ENCODE measurements at regions not wholly inside any gene's neighbourhood (a gene's known extent, or its start where the extent isn't known, plus 50 kb on each side); places are given as distances from the start of the nearest gene placed in this dataset.

DNA sequence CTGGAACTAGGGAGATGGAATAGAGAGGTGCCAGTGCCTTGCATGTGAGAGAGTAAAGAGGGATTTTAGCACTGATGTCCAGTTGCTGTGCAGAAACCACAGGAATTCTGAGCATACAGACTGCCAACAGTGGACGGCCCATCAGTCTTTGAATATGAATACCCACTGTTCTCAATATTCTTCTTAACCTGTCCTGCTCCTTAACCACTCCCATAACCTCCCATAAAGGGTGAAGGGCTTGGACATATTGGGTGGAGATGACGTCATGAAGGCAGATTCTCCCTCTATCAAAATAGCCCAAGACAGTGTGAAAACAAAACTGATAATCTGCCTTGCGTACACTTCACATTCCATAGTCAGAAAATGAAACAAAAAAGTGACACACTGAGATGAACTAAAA is 1313.7 kb upstream of the PABPC4L start:
- Histone ChIP-seq H3K9me3 (ENCODE audit: control insufficient read depth, insufficient read depth, low read length) (no peaks in the 10 kb centered on the region), H3K4me3 (ENCODE audit: low read depth, low read length) (no peak overlapping the region), H3K27me3 (ENCODE audit: control insufficient read depth, insufficient read depth, low read length) (no peaks in the 10 kb centered on the region), H3K27ac (ENCODE audit: low read depth, low read length) (no peak overlapping the region)
- POLR2A ChIA-PET: no interaction called here
- DNase-seq (ENCODE audit: low read depth, low spot score): no peak
- CTCF ChIA-PET: no interaction called here
- no peak for TF ChIP-seq CTCF (IDR thresholded peaks at IDR 0.05; ENCODE audit: low read depth, low read length)

- no peak for TF ChIP-seq CTCF (IDR thresholded peaks at IDR 0.05; ENCODE audit: low read depth, low read length)
- no peak overlapping the region for H3K4me3 ChIP-seq (ENCODE audit: low read depth, low read length)
- H3K27me3 ChIP-seq (ENCODE audit: control insufficient read depth, insufficient read depth, low read length): no peaks in the 10 kb centered on the region
- peaks cover 3% of the 10 kb centered on the region for H3K9me3 ChIP-seq (ENCODE audit: control insufficient read depth, insufficient read depth, low read length)
- CTCF ChIA-PET: no interaction called here
- no peak overlapping the region for H3K27ac ChIP-seq (ENCODE audit: low read depth, low read length)
- DNase-seq (ENCODE audit: low read depth, low spot score): no peak
- POLR2A ChIA-PET: no interaction called here
Measured at GRCh38 chr4:135510582-135510981, 1309.0 kb upstream of the PABPC4L start.

- H3K27ac ChIP-seq (ENCODE audit: low read depth, low read length): no peak overlapping the region
- CTCF ChIA-PET: no interaction called here
- TF ChIP-seq CTCF (IDR thresholded peaks at IDR 0.05; ENCODE audit: low read depth, low read length): no peak
- POLR2A ChIA-PET: interaction anchor here (0.6 kb wide), 1 partner anchor 922 kb away, joined by 3 read pairs; no protein-coding TSS in a partner anchor
- DNase-seq (ENCODE audit: low read depth, low spot score): peak; percentile 20
- peaks cover 3% of the 10 kb centered on the region for H3K9me3 ChIP-seq (ENCODE audit: control insufficient read depth, insufficient read depth, low read length)
- no peaks in the 10 kb centered on the region for H3K27me3 ChIP-seq (ENCODE audit: control insufficient read depth, insufficient read depth, low read length)
- H3K4me3 ChIP-seq (ENCODE audit: low read depth, low read length): no peak overlapping the region
Measured at GRCh38 chr4:135508006-135508714, 1306.6 kb upstream of the PABPC4L start.

GRCh38 chr4:135497563-135498152 is 1296.1 kb upstream of the PABPC4L start:
- no peak overlapping the region for H3K27ac ChIP-seq (ENCODE audit: low read depth, low read length)
- no peak for DNase-seq (ENCODE audit: low read depth, low spot score)
- TF ChIP-seq CTCF (IDR thresholded peaks at IDR 0.05; ENCODE audit: low read depth, low read length): no peak

DNA sequence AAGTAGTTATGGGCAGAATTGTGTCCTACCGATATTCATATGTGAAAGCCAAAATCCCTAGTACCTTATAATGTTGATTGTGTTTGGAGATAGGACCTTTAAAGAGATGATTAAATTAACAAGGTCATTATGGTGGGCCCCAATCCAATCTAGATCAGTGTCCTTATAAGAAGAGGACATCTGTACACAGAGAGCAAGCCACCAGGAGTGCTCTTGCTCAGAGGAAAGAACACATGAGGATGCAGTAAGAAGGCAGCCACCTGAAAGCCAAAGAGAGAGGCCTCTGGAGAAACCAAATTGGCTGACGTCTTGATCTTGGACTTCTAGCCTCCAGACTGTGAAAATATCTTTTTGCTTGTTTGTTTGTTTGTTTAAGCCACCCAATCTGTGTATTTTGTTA is 1290.8 kb upstream of the PABPC4L start:
- TF ChIP-seq CTCF (IDR thresholded peaks at IDR 0.05; ENCODE audit: low read depth, low read length): no peak
- ChIA-PET POLR2A (no interaction called here), CTCF (no interaction called here)
- Histone ChIP-seq H3K27me3 (ENCODE audit: control insufficient read depth, insufficient read depth, low read length) (no peaks in the 10 kb centered on the region), H3K4me3 (ENCODE audit: low read depth, low read length) (no peak overlapping the region), H3K9me3 (ENCODE audit: control insufficient read depth, insufficient read depth, low read length) (no peaks in the 10 kb centered on the region), H3K27ac (ENCODE audit: low read depth, low read length) (no peak overlapping the region)
- no peak for DNase-seq (ENCODE audit: low read depth, low spot score)

More at GRCh38 chr4:135497563-135498152, 1296.1 kb upstream of the PABPC4L start:
- no peaks in the 10 kb centered on the region for H3K27me3 ChIP-seq (ENCODE audit: control insufficient read depth, insufficient read depth, low read length)
- H3K4me3 ChIP-seq (ENCODE audit: low read depth, low read length): no peak overlapping the region
- ChIA-PET CTCF (no interaction called here), POLR2A (no interaction called here)
- no peaks in the 10 kb centered on the region for H3K9me3 ChIP-seq (ENCODE audit: control insufficient read depth, insufficient read depth, low read length)
